ENCODE measurements at regions not wholly inside any gene's neighbourhood (a gene's known extent, or its start where the extent isn't known, plus 50 kb on each side); places are given as distances from the start of the nearest gene placed in this dataset.

DNA sequence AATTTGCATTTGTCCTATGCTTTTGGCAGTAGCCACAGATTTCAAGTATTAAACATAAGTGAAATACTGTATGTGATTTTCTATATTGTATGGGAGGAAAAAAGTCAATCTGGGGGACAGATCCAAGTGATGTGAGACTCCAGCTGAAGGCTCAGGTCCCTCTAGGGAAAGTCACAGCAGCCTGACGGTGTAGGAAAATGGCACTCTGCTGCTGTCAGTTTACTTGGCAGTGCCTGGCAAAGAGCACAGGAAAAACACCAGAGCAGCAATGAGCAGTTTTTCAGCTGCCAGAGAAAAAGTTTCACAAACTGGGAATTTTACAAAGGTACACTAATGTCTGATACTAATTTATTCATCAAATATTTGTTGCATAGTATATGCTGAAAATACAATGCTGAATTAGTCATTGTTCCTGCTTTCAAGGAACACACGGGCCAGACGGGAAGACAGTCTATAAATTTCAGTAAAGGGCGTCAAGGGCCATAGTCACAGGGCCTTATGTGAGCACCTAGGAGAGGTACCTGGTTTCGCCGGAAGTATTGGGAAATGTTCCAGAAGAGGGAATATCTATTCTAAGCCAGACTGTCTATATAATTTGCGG is 66.2 kb upstream of the SLC38A2 start:
- H3K4me1 ChIP-seq (ENCODE audit: control insufficient read depth in 1 of 2, insufficient read depth in 2 of 2, low read length in 2 of 2): no peaks in the 10 kb centered on the region
- peaks cover 0 to 2% of the 10 kb centered on the region in 2 donors for H3K36me3 ChIP-seq (ENCODE audit: control insufficient read depth in 1 of 2, insufficient read depth in 2 of 2, low read length in 2 of 2)
- H3K9me3 ChIP-seq (ENCODE audit: control insufficient read depth in 1 of 2, low read length in 2 of 2): no peaks in the 10 kb centered on the region
- no peak overlapping the region for H3K27ac ChIP-seq (ENCODE audit: low read depth, low read length)
- no peak overlapping the region for H3K9ac ChIP-seq (ENCODE audit: low read depth in 1 of 2, low read length in 2 of 2)
- H3K27me3 ChIP-seq (ENCODE audit: control insufficient read depth in 1 of 2, insufficient read depth in 2 of 2, low read length in 2 of 2): no peaks in the 10 kb centered on the region
- H3K4me3 ChIP-seq (ENCODE audit: low read depth in 1 of 2, low read length in 2 of 2): no peak overlapping the region

DNA sequence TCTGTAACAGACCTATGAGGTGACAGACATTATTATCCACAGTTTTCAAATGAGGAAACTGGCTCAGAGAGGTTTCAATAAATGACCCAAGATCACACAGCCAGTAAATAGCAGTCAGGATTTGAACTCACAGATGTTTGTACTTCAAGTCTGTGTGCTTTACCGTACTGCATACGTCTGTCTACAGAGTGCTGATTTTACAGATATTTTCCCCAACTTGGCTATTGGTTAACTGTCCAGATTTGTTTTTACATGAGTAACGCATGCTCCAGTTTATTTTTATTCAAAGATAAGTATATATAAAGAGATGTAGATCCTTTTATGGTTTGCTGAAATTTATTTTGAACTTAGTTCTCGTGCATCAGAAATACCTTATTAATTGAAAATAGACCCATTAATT is 65.7 kb upstream of the SLC38A2 start:
- no peak overlapping the region for H3K4me3 ChIP-seq (ENCODE audit: low read depth in 1 of 2, low read length in 2 of 2)
- H3K36me3 ChIP-seq (ENCODE audit: control insufficient read depth in 1 of 2, insufficient read depth in 2 of 2, low read length in 2 of 2): no peaks in the 10 kb centered on the region
- no peak overlapping the region for H3K27ac ChIP-seq (ENCODE audit: low read depth, low read length)
- no peaks in the 10 kb centered on the region for H3K9me3 ChIP-seq (ENCODE audit: control insufficient read depth in 1 of 2, low read length in 2 of 2)
- H3K9ac ChIP-seq (ENCODE audit: low read depth in 1 of 2, low read length in 2 of 2): no peak overlapping the region
- H3K4me1 ChIP-seq (ENCODE audit: control insufficient read depth in 1 of 2, insufficient read depth in 2 of 2, low read length in 2 of 2): no peaks in the 10 kb centered on the region
- no peaks in the 10 kb centered on the region for H3K27me3 ChIP-seq (ENCODE audit: control insufficient read depth in 1 of 2, insufficient read depth in 2 of 2, low read length in 2 of 2)

DNA sequence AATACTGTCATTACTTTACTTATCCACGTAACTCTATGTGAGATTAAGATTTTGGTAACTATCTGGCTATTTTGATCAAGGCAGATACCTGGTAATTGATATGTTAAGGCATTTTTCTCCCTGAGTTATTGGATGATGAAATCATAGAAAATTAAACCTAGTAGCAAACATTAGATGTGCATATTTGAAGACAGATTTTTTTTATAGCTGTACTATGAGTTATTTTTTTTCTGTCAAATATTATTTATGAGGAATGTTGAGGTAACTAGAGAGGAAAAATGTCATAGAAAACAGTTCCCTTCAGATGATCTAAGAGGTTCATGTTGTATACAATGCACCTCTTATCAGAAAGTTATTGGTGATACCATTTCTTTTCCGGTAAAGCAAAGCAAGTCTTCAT is 64.9 kb upstream of the SLC38A2 start:
- no peaks in the 10 kb centered on the region for H3K27me3 ChIP-seq (ENCODE audit: control insufficient read depth in 1 of 2, insufficient read depth in 2 of 2, low read length in 2 of 2)
- no peaks in the 10 kb centered on the region for H3K9me3 ChIP-seq (ENCODE audit: control insufficient read depth in 1 of 2, low read length in 2 of 2)
- H3K4me1 ChIP-seq (ENCODE audit: control insufficient read depth in 1 of 2, insufficient read depth in 2 of 2, low read length in 2 of 2): peaks cover 0 to under 1% of the 10 kb centered on the region in 2 donors
- no peak overlapping the region for H3K27ac ChIP-seq (ENCODE audit: low read depth, low read length)
- no peak overlapping the region for H3K4me3 ChIP-seq (ENCODE audit: low read depth in 1 of 2, low read length in 2 of 2)
- no peak overlapping the region for H3K9ac ChIP-seq (ENCODE audit: low read depth in 1 of 2, low read length in 2 of 2)
- no peaks in the 10 kb centered on the region for H3K36me3 ChIP-seq (ENCODE audit: control insufficient read depth in 1 of 2, insufficient read depth in 2 of 2, low read length in 2 of 2)

DNA sequence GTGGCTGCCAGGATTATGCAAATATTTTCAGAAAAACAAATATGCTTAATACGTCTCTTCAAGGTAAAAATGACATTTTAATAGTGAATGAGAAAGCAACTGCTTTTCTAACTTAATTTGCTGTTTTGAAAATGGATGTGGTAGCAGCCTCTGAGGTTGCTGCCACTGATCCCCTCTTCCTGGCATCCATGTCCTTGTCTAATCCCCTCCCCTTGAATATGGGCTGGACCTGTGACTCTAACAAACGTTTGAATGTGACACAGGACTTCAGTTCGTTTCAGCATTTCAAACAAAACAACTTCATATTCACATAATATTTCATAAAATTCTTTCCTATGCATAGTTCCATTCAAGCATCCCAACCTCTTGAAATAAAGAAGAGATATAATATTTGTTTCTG is 64.2 kb upstream of the SLC38A2 start:
- Histone ChIP-seq H3K27ac (ENCODE audit: low read depth, low read length) (no peak overlapping the region), H3K27me3 (ENCODE audit: control insufficient read depth in 1 of 2, insufficient read depth in 2 of 2, low read length in 2 of 2) (no peaks in the 10 kb centered on the region), H3K36me3 (ENCODE audit: control insufficient read depth in 1 of 2, insufficient read depth in 2 of 2, low read length in 2 of 2) (no peaks in the 10 kb centered on the region), H3K9me3 (ENCODE audit: control insufficient read depth in 1 of 2, low read length in 2 of 2) (no peaks in the 10 kb centered on the region), H3K4me3 (ENCODE audit: low read depth in 1 of 2, low read length in 2 of 2) (no peak overlapping the region), H3K9ac (ENCODE audit: low read depth in 1 of 2, low read length in 2 of 2) (no peak overlapping the region), H3K4me1 (ENCODE audit: control insufficient read depth in 1 of 2, insufficient read depth in 2 of 2, low read length in 2 of 2) (peaks cover 0 to 7% of the 10 kb centered on the region in 2 donors)

DNA sequence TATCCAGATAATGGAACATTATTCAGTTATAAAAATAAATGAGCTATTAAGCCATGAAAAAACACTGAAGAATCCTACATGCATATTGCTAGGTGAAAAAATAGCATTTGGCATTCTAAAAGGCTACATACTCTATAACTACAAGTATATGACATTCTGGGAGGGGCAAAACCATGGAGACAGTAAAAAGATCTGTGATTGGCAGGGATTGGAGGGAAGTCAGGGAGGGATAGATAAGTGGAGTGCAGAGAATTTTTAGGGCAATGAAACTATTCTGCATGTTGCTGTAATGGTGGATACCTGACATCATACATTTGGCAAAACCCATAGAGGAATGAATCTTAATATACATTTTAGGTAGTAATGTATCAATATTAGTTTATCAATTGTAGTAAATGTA is 63.1 kb upstream of the SLC38A2 start:
- Histone ChIP-seq H3K27me3 (ENCODE audit: control insufficient read depth in 1 of 2, insufficient read depth in 2 of 2, low read length in 2 of 2) (no peaks in the 10 kb centered on the region), H3K9me3 (ENCODE audit: control insufficient read depth in 1 of 2, low read length in 2 of 2) (no peaks in the 10 kb centered on the region), H3K27ac (ENCODE audit: low read depth, low read length) (no peak overlapping the region), H3K9ac (ENCODE audit: low read depth in 1 of 2, low read length in 2 of 2) (no peak overlapping the region), H3K36me3 (ENCODE audit: control insufficient read depth in 1 of 2, insufficient read depth in 2 of 2, low read length in 2 of 2) (no peaks in the 10 kb centered on the region), H3K4me1 (ENCODE audit: control insufficient read depth in 1 of 2, insufficient read depth in 2 of 2, low read length in 2 of 2) (peaks cover 2 to 15% of the 10 kb centered on the region in 2 donors), H3K4me3 (ENCODE audit: low read depth in 1 of 2, low read length in 2 of 2) (no peak overlapping the region)

DNA sequence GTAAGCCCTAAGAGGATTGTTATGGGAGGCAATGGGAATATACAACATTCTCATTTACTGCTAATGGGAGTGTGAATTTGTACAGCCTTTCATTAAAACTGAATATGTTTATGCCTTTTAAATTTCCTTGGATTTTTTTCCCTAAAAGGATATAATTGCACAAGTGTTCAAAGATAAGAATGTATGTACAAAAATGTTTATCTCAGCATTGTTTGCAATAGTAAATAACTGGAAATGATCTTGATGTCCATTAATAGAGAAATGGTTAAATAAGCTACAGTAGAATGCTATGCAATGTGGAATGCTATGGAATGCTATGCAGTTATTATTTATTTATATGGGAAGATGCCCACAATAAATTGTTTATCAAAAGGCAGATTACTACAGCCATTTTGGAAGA is 62.5 kb upstream of the SLC38A2 start:
- H3K9me3 ChIP-seq (ENCODE audit: control insufficient read depth in 1 of 2, low read length in 2 of 2): no peaks in the 10 kb centered on the region
- no peak overlapping the region for H3K4me3 ChIP-seq (ENCODE audit: low read depth in 1 of 2, low read length in 2 of 2)
- no peak overlapping the region for H3K9ac ChIP-seq (ENCODE audit: low read depth in 1 of 2, low read length in 2 of 2)
- no peaks in the 10 kb centered on the region for H3K36me3 ChIP-seq (ENCODE audit: control insufficient read depth in 1 of 2, insufficient read depth in 2 of 2, low read length in 2 of 2)
- no peaks in the 10 kb centered on the region for H3K27me3 ChIP-seq (ENCODE audit: control insufficient read depth in 1 of 2, insufficient read depth in 2 of 2, low read length in 2 of 2)
- H3K27ac ChIP-seq (ENCODE audit: low read depth, low read length): no peak overlapping the region
- H3K4me1 ChIP-seq (ENCODE audit: control insufficient read depth in 1 of 2, insufficient read depth in 2 of 2, low read length in 2 of 2): peaks cover 8 to 20% of the 10 kb centered on the region in 2 donors

DNA sequence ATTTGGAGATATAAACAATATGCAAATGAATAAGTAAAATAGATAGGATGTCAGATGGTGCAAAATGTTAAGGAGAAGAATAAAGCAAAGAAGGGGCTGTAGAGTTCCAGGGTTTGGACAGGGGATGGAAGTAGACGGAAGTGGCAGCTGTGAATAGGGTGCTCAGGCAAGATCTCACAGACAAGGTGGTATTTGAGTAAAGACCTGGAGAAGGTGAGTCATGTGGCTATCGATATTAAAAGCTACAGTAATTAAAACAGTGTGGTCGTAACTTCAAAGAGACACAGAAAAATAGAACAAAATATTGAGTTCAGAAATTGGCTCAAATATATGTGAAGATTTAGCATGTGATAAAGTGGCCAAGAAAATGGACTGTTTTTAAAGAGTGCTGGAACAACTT is 61.3 kb upstream of the SLC38A2 start:
- H3K27me3 ChIP-seq (ENCODE audit: control insufficient read depth in 1 of 2, insufficient read depth in 2 of 2, low read length in 2 of 2): no peaks in the 10 kb centered on the region

DNA sequence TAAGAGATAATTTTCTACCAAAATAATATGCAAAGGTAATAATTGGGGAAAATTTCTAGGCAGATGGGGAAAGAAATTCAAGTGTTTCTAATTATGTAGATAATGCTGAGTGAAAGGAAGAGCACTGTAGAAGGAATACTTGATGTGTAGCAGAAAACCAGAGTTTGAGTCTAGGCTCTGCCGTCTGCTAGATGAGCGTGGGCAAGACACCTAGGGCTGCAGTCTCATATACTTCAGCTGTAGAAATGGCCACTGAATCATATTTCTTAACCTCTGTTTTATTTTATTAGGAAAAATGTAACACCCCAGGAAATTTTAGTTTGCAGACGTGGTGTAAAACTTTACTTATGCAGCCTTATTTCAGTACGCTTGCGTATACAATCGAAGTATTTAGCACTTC is 59.8 kb upstream of the SLC38A2 start:
- Histone ChIP-seq H3K27ac (ENCODE audit: low read depth, low read length) (no peak overlapping the region), H3K27me3 (ENCODE audit: control insufficient read depth in 1 of 2, insufficient read depth in 2 of 2, low read length in 2 of 2) (no peaks in the 10 kb centered on the region), H3K4me3 (ENCODE audit: low read depth in 1 of 2, low read length in 2 of 2) (no peak overlapping the region), H3K9me3 (ENCODE audit: control insufficient read depth in 1 of 2, low read length in 2 of 2) (no peaks in the 10 kb centered on the region), H3K36me3 (ENCODE audit: control insufficient read depth in 1 of 2, insufficient read depth in 2 of 2, low read length in 2 of 2) (no peaks in the 10 kb centered on the region), H3K9ac (ENCODE audit: low read depth in 1 of 2, low read length in 2 of 2) (no peak overlapping the region), H3K4me1 (ENCODE audit: control insufficient read depth in 1 of 2, insufficient read depth in 2 of 2, low read length in 2 of 2) (peaks cover 8 to 20% of the 10 kb centered on the region in 2 donors)

More for the DNA sequence above, 61.3 kb upstream of the SLC38A2 start:
- H3K36me3 ChIP-seq (ENCODE audit: control insufficient read depth in 1 of 2, insufficient read depth in 2 of 2, low read length in 2 of 2): no peaks in the 10 kb centered on the region
- H3K9ac ChIP-seq (ENCODE audit: low read depth in 1 of 2, low read length in 2 of 2): no peak overlapping the region
- H3K4me1 ChIP-seq (ENCODE audit: control insufficient read depth in 1 of 2, insufficient read depth in 2 of 2, low read length in 2 of 2): peaks cover 8 to 20% of the 10 kb centered on the region in 2 donors
- no peak overlapping the region for H3K4me3 ChIP-seq (ENCODE audit: low read depth in 1 of 2, low read length in 2 of 2)
- no peak overlapping the region for H3K27ac ChIP-seq (ENCODE audit: low read depth, low read length)
- H3K9me3 ChIP-seq (ENCODE audit: control insufficient read depth in 1 of 2, low read length in 2 of 2): no peaks in the 10 kb centered on the region

DNA sequence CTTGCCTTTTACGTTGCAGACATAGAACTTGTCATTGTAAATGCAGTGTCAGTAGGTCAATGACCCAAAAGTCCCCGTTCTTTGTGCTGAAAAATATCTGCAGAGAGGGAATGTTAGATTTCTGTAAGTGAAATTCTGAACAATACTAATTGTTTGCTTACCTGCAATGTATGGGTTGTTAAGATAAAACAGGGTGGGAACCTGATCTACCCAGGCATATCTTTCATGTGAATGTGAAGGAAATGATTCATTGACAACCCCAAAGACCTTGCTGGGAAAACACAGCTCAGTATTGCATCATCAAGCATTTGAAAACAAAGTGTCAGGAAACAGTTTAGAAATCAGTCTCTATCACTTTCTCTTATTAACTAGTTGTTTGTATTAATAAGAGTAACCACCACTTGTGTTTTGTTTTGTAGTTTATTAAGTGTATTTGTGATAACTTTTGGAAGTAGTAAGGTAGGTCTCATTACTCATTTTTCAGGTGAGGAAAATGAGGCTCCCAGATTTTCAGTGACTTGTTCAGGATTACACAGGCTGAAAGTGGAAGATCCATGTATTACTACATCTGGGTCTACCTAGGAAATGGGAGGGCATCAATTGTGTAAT is 57.9 kb upstream of the SLC38A2 start:
- no peaks in the 10 kb centered on the region for H3K27me3 ChIP-seq (ENCODE audit: control insufficient read depth in 1 of 2, insufficient read depth in 2 of 2, low read length in 2 of 2)
- no peak overlapping the region for H3K27ac ChIP-seq (ENCODE audit: low read depth, low read length)
- peaks cover 8 to 20% of the 10 kb centered on the region in 2 donors for H3K4me1 ChIP-seq (ENCODE audit: control insufficient read depth in 1 of 2, insufficient read depth in 2 of 2, low read length in 2 of 2)
- H3K9ac ChIP-seq (ENCODE audit: low read depth in 1 of 2, low read length in 2 of 2): no peak overlapping the region
- H3K4me3 ChIP-seq (ENCODE audit: low read depth in 1 of 2, low read length in 2 of 2): no peak overlapping the region
- no peaks in the 10 kb centered on the region for H3K36me3 ChIP-seq (ENCODE audit: control insufficient read depth in 1 of 2, insufficient read depth in 2 of 2, low read length in 2 of 2)
- H3K9me3 ChIP-seq (ENCODE audit: control insufficient read depth in 1 of 2, low read length in 2 of 2): no peaks in the 10 kb centered on the region

All from duodenal mucosa (tissue), 2 donors.